B cell (primary cell): ENCODE measurements at regions not wholly inside any gene's neighbourhood (a gene's known extent, or its start where the extent isn't known, plus 50 kb on each side); places are given as distances from the start of the nearest gene placed in this dataset.

ENCODE experiments used
- ATAC-seq: fragments of 200-7000 bp; cut with Tn5 transposase; one replicate; pipeline ENCODE4 v1.10.0; 2021; ENCODE audit warnings: low read depth, mild to moderate bottlenecking, moderate number of reproducible peaks, moderate library complexity
- CTCF ChIA-PET: fragments of 350-600 bp; sonication (Branson Sonifier 250); formaldehyde crosslinking; loops from one replicate; lab custom pipeline; 2021; ENCODE audit warnings: antibody characterized with exemption, inconsistent platforms; lab: Charles Lee
- POLR2A ChIA-PET: fragments of 350-600 bp; sonication (Branson Sonifier 250); formaldehyde crosslinking; loops from one replicate; lab custom pipeline; 2021; ENCODE audit warnings: antibody characterized with exemption; lab: Charles Lee
- DNase-seq: peaks from one replicate; pipeline ENCODE4 v3.0.0; 2013
- H2AFZ ChIP-seq: 2 replicates; pipeline ENCODE4 v1.6.1; 2012; ENCODE audit warnings: mild to moderate bottlenecking, low read depth, low read length; ENCODE audit not compliant: insufficient read depth, poor library complexity, severe bottlenecking
- H3K27ac ChIP-seq, 2 donors: 1 replicate in 1 of 2; 2 replicates in 1 of 2; pipeline ENCODE4 v1.5.1; 2012 to 2013; ENCODE audit warnings: low read length in 2 of 2, mild to moderate bottlenecking in 2 of 2, moderate library complexity in 1 of 2
- H3K27me3 ChIP-seq, 4 experiments: fragments of 200-600 bp in 1 of 4; sonication (generic) in 1 of 4; replicated peaks in 1 of 4; 1 replicate in 2 of 4; 2 replicates in 2 of 4; pipeline versions ENCODE4 v1.6.1 to v1.7.0; 2013 to 2016; ENCODE audit warnings: low read length in 3 of 4, mild to moderate bottlenecking in 2 of 4, mixed read lengths in 1 of 4, moderate library complexity in 1 of 4; ENCODE audit not compliant: insufficient read depth in 4 of 4, control insufficient read depth in 3 of 4; ENCODE audit errors: control extremely low read depth in 1 of 4
- H3K36me3 ChIP-seq, 2 experiments: replicated peaks in 1 of 2; 1 replicate in 1 of 2; 2 replicates in 1 of 2; pipeline versions ENCODE4 v1.6.1 to v1.7.1; 2013; ENCODE audit warnings: low read length in 1 of 2; ENCODE audit not compliant: insufficient read depth in 2 of 2, control insufficient read depth in 1 of 2; ENCODE audit errors: control extremely low read depth in 1 of 2, extremely low read depth in 1 of 2
- H3K4me1 ChIP-seq, 2 donors: fragments of 200-600 bp in 1 of 2; sonication (generic) in 1 of 2; 1 replicate in 1 of 2; 2 replicates in 1 of 2; pipeline versions ENCODE4 v1.5.1 to v1.6.1; 2013 to 2017; ENCODE audit warnings: low read length in 2 of 2; ENCODE audit not compliant: control insufficient read depth in 2 of 2, insufficient read depth in 2 of 2
- H3K4me2 ChIP-seq: replicated peaks from 2 replicates; pipeline ENCODE3; 2012; ENCODE audit warnings: mild to moderate bottlenecking, low read depth, low read length; ENCODE audit not compliant: poor library complexity, severe bottlenecking
- H3K4me3 ChIP-seq, 5 experiments: fragments of 200-600 bp in 1 of 5; sonication (generic) in 1 of 5; 1 replicate in 3 of 5; 2 replicates in 2 of 5; pipeline versions ENCODE4 v1.5.1 to v1.7.0; 2011 to 2016; ENCODE audit warnings: low read length in 4 of 5, mild to moderate bottlenecking in 4 of 5, low read depth in 2 of 5, control low read depth in 1 of 5, moderate library complexity in 1 of 5; ENCODE audit not compliant: insufficient read depth in 1 of 5; ENCODE audit errors: control extremely low read depth in 1 of 5, extremely low read depth in 1 of 5
- H3K79me2 ChIP-seq: fragments of 200-600 bp; sonication (generic); one replicate; pipeline ENCODE4 v1.6.0; 2016; ENCODE audit warnings: low read length; ENCODE audit not compliant: control insufficient read depth, insufficient read depth
- H3K9ac ChIP-seq: fragments of 200-600 bp; sonication (generic); 2 replicates; pipeline ENCODE4 v1.6.1; 2017; ENCODE audit warnings: mild to moderate bottlenecking, low read length, moderate library complexity
- H3K9me3 ChIP-seq, 3 donors: one replicate each; pipeline versions ENCODE4 v1.6.1 to v1.7.1; 2013; ENCODE audit warnings: low read length in 2 of 3; ENCODE audit not compliant: control insufficient read depth in 2 of 3, insufficient read depth in 1 of 3; ENCODE audit errors: control extremely low read depth in 1 of 3
- H4K20me1 ChIP-seq: 2 replicates; pipeline ENCODE4 v1.6.0; 2012; ENCODE audit warnings: mild to moderate bottlenecking, low read length; ENCODE audit not compliant: insufficient read depth, control insufficient read depth, poor library complexity, severe bottlenecking
- H3K27ac Mint-ChIP-seq: one replicate; pipeline ENCODE4 v1.8.0; 2021; ENCODE audit warnings: mixed read lengths
- H3K27me3 Mint-ChIP-seq: one replicate; pipeline ENCODE4 v1.8.0; 2021; ENCODE audit warnings: mixed read lengths
- H3K4me1 Mint-ChIP-seq: one replicate; pipeline ENCODE4 v1.8.0; 2021; ENCODE audit warnings: mixed read lengths
- H3K4me3 Mint-ChIP-seq: one replicate; pipeline ENCODE4 v1.8.0; 2021; ENCODE audit warnings: mixed read lengths
- H3K9me3 Mint-ChIP-seq: one replicate; pipeline ENCODE4 v1.8.0; 2022; ENCODE audit warnings: mixed read lengths; ENCODE audit not compliant: insufficient read depth
- EZH2 ChIP-seq: IDR thresholded peaks from 2 replicates; pipeline ENCODE4 v1.6.1; 2012; ENCODE audit warnings: borderline replicate concordance, low read depth, mild to moderate bottlenecking, moderate library complexity, low read length; ENCODE audit not compliant: insufficient read depth, poor library complexity, severe bottlenecking
- WGBS: methylation state at CpG from one replicate; pipeline ENCODE4 v1.1.5; 2013; ENCODE audit warnings: missing lambda C conversion rate; ENCODE audit not compliant: insufficient coverage; 5-methylcytosine and 5-hydroxymethylcytosine counted together
- intact Hi-C: fragments of 100-400 bp; cut with micrococcal nuclease; formaldehyde crosslinking; loops from one replicate; pipeline ENCODE4 v1.10.0; 2022
- TF ChIP-seq, protein P1 (sequence below): fragments of 200-600 bp; IDR thresholded peaks from one replicate; pipeline ENCODE4 v1.8.0; 2022; ENCODE audit warnings: antibody characterized with exemption, mild to moderate bottlenecking

DNA sequence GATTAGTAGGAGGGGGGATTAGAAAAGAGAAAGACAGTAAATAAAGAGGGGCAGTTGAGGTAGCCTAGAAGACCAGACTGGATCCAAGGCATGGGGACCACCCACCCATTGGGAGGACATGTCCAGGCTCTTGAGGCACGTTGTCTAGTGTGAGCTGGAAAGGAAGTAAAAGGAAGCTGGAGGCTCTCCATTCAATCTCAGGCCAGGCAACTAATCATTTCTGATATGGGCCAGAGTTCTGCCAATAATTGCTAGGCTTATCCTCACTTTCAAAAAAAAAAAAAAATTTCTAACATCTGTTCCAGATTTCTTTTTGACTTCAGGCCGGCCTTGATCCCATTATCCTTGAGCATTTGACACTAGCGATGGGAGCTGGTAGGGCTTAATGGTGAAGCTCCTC, 476.1 kb downstream of the SOX6 start:
- WGBS = 90% methylated on average over 2 of the region's 3 CpGs
- CTCF ChIA-PET = no interaction called here

DNA sequence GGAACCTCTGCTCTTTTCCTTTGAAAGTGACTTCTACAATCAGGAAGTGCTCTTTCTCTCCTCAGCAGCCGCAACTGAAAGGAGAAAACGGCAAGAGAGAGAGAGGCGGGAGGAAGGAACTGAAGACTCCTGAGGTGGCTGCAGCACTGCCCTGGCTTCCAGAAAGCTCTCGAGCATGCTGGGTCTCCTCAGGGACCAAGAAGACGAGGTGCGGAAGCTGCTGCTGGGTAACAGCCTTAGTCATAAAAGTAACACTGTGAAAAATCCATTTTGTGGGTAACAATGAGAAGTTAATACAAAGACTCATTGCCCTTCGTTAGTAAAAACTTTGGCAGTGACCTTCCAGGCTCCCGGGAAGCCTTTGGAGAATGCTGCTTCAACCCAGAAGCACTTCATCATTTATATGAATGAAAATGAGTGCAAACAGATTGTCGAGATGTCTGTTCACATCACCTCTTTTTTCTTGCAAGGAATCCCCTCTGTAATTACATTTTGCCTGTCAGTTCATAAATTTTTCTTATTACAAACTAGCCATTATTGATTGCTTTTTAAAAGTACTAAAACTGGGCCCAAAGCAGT, 473.4 kb downstream of the SOX6 start:
- ChIA-PET POLR2A (no interaction called here), CTCF (no interaction called here)
- H3K4me2 ChIP-seq = no peak overlapping the region
- Mint-ChIP-seq H3K4me3 (no peak overlapping the region), H3K27me3 (no peaks in the 10 kb centered on the region), H3K27ac (no peak overlapping the region), H3K9me3 (no peaks in the 10 kb centered on the region), H3K4me1 (no peaks in the 10 kb centered on the region)
- TF ChIP-seq, protein P1, sequence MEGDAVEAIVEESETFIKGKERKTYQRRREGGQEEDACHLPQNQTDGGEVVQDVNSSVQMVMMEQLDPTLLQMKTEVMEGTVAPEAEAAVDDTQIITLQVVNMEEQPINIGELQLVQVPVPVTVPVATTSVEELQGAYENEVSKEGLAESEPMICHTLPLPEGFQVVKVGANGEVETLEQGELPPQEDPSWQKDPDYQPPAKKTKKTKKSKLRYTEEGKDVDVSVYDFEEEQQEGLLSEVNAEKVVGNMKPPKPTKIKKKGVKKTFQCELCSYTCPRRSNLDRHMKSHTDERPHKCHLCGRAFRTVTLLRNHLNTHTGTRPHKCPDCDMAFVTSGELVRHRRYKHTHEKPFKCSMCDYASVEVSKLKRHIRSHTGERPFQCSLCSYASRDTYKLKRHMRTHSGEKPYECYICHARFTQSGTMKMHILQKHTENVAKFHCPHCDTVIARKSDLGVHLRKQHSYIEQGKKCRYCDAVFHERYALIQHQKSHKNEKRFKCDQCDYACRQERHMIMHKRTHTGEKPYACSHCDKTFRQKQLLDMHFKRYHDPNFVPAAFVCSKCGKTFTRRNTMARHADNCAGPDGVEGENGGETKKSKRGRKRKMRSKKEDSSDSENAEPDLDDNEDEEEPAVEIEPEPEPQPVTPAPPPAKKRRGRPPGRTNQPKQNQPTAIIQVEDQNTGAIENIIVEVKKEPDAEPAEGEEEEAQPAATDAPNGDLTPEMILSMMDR = no peak
- TF ChIP-seq EZH2 = no peak
- H3K4me3 ChIP-seq = no peak overlapping the region
- no peaks in the 10 kb centered on the region for H3K79me2 ChIP-seq
- H3K9me3 ChIP-seq = no peaks in the 10 kb centered on the region
- H2AFZ ChIP-seq = no peak overlapping the region
- DNase-seq (no peak), ATAC-seq (no peak)
- no peaks in the 10 kb centered on the region for H3K36me3 ChIP-seq
- H3K9ac ChIP-seq = no peak overlapping the region
- intact Hi-C loops = no loop called here
- H3K27me3 ChIP-seq = no peaks in the 10 kb centered on the region
- WGBS = 0% methylated on average over 1 of the region's 9 CpGs
- no peaks in the 10 kb centered on the region for H3K4me1 ChIP-seq
- H3K27ac ChIP-seq = no peak overlapping the region
- no peaks in the 10 kb centered on the region for H4K20me1 ChIP-seq

More for the DNA sequence above, 476.1 kb downstream of the SOX6 start:
- DNase-seq = no peak
- H3K27ac ChIP-seq = no peak overlapping the region
- H3K79me2 ChIP-seq = no peaks in the 10 kb centered on the region
- no peaks in the 10 kb centered on the region for H3K36me3 ChIP-seq
- Mint-ChIP-seq H3K4me1 (no peaks in the 10 kb centered on the region), H3K27ac (no peak overlapping the region), H3K9me3 (no peaks in the 10 kb centered on the region), H3K4me3 (no peak overlapping the region), H3K27me3 (no peaks in the 10 kb centered on the region)
- TF ChIP-seq, protein P1 = no peak
- no peak for TF ChIP-seq EZH2
- ATAC-seq = no peak
- no peaks in the 10 kb centered on the region for H3K9me3 ChIP-seq
- no peaks in the 10 kb centered on the region for H4K20me1 ChIP-seq
- no peak overlapping the region for H3K4me3 ChIP-seq
- intact Hi-C loops = no loop called here
- H3K4me1 ChIP-seq = no peaks in the 10 kb centered on the region
- no peaks in the 10 kb centered on the region for H3K27me3 ChIP-seq
- no peak overlapping the region for H3K9ac ChIP-seq
- no peak overlapping the region for H2AFZ ChIP-seq
- POLR2A ChIA-PET = no interaction called here
- no peak overlapping the region for H3K4me2 ChIP-seq
